Activated T-helper 17 cell treated with anti-CD3 and anti-CD28 coated beads, Interleukin-2, amount 50 U/mL, for 72 hours (primary cell): ENCODE measurements at regions not wholly inside any gene's neighbourhood (a gene's known extent, or its start where the extent isn't known, plus 50 kb on each side); places are given as distances from the start of the nearest gene placed in this dataset.

Source experiments
- ATAC-seq: fragments of 150-1000 bp; cut with Tn5 transposase; replicated peaks from 2 replicates; pipeline ENCODE4 v1.10.0; 2021; ENCODE audit warnings: mild to moderate bottlenecking, moderate library complexity
- H3K27ac Mint-ChIP-seq: one replicate; pipeline ENCODE4 v1.8.0; 2022; ENCODE audit warnings: mixed read lengths
- H3K27me3 Mint-ChIP-seq: one replicate; pipeline ENCODE4 v1.8.0; 2022; ENCODE audit warnings: mixed read lengths
- H3K36me3 Mint-ChIP-seq: one replicate; pipeline ENCODE4 v1.8.0; 2022; ENCODE audit warnings: low read depth, mild to moderate bottlenecking, mixed read lengths
- H3K4me1 Mint-ChIP-seq: one replicate; pipeline ENCODE4 v1.8.0; 2022; ENCODE audit warnings: mixed read lengths
- H3K4me3 Mint-ChIP-seq: one replicate; pipeline ENCODE4 v1.8.0; 2022; ENCODE audit warnings: mild to moderate bottlenecking, mixed read lengths
- H3K9me3 Mint-ChIP-seq: one replicate; pipeline ENCODE4 v1.8.0; 2022; ENCODE audit warnings: mixed read lengths

- Mint-ChIP-seq H3K4me3 (no peak overlapping the region), H3K36me3 (no peaks in the 10 kb centered on the region), H3K9me3 (peaks cover 4% of the 10 kb centered on the region), H3K27ac (no peak overlapping the region), H3K27me3 (peaks cover 9% of the 10 kb centered on the region), H3K4me1 (no peaks in the 10 kb centered on the region)
- no peak for ATAC-seq
Observed at GRCh38 chr22:49159711-49160110, 668.0 kb downstream of the BRD1 start.

- Mint-ChIP-seq H3K36me3 (no peaks in the 10 kb centered on the region), H3K4me3 (no peak overlapping the region), H3K9me3 (peaks cover 4% of the 10 kb centered on the region), H3K27ac (no peak overlapping the region), H3K27me3 (peaks cover 9% of the 10 kb centered on the region), H3K4me1 (no peaks in the 10 kb centered on the region)
- no peak for ATAC-seq
Observed at GRCh38 chr22:49158741-49159564, 668.7 kb downstream of the BRD1 start.

- Mint-ChIP-seq H3K9me3 (peaks cover 4% of the 10 kb centered on the region), H3K27me3 (peaks cover 9% of the 10 kb centered on the region), H3K27ac (no peak overlapping the region), H3K4me1 (no peaks in the 10 kb centered on the region), H3K36me3 (no peaks in the 10 kb centered on the region), H3K4me3 (no peak overlapping the region)
- ATAC-seq, result no peak
Observed at GRCh38 chr22:49157529-49158339, 669.9 kb downstream of the BRD1 start.

GRCh38 chr22:49156662-49157285, 670.9 kb downstream of the BRD1 start:
- Mint-ChIP-seq H3K4me3 (no peak overlapping the region), H3K27ac (no peak overlapping the region), H3K36me3 (no peaks in the 10 kb centered on the region), H3K9me3 (peaks cover 4% of the 10 kb centered on the region), H3K27me3 (peaks cover 5% of the 10 kb centered on the region), H3K4me1 (no peaks in the 10 kb centered on the region)
- ATAC-seq, result no peak

- no peak overlapping the region for H3K27ac Mint-ChIP-seq
- H3K36me3 Mint-ChIP-seq, result no peaks in the 10 kb centered on the region
- no peak for ATAC-seq
- H3K4me1 Mint-ChIP-seq, result no peaks in the 10 kb centered on the region
- H3K27me3 Mint-ChIP-seq, result peaks cover 3% of the 10 kb centered on the region
- H3K9me3 Mint-ChIP-seq, result peaks cover 4% of the 10 kb centered on the region
- H3K4me3 Mint-ChIP-seq, result no peak overlapping the region
Observed at GRCh38 chr22:49155770-49156580, 671.7 kb downstream of the BRD1 start.

- Mint-ChIP-seq H3K9me3 (peaks cover 4% of the 10 kb centered on the region), H3K4me1 (no peaks in the 10 kb centered on the region), H3K27me3 (no peaks in the 10 kb centered on the region), H3K36me3 (no peaks in the 10 kb centered on the region), H3K27ac (no peak overlapping the region), H3K4me3 (no peak overlapping the region)
- ATAC-seq, result no peak
Observed at GRCh38 chr22:49155039-49155769, 672.5 kb downstream of the BRD1 start.

- H3K36me3 Mint-ChIP-seq, result no peaks in the 10 kb centered on the region
- H3K27ac Mint-ChIP-seq, result no peak overlapping the region
- H3K4me3 Mint-ChIP-seq, result no peak overlapping the region
- H3K4me1 Mint-ChIP-seq, result no peaks in the 10 kb centered on the region
- ATAC-seq, result no peak
- no peaks in the 10 kb centered on the region for H3K27me3 Mint-ChIP-seq
- peaks cover 4% of the 10 kb centered on the region for H3K9me3 Mint-ChIP-seq
Observed at GRCh38 chr22:49154433-49154832, 673.2 kb downstream of the BRD1 start.

GRCh38 chr22:49153921-49154320, 673.8 kb downstream of the BRD1 start:
- H3K27ac Mint-ChIP-seq, result no peak overlapping the region
- peaks cover 4% of the 10 kb centered on the region for H3K27me3 Mint-ChIP-seq
- H3K9me3 Mint-ChIP-seq, result peaks cover 4% of the 10 kb centered on the region
- H3K4me3 Mint-ChIP-seq, result no peak overlapping the region
- ATAC-seq, result no peak
- H3K4me1 Mint-ChIP-seq, result no peaks in the 10 kb centered on the region
- no peaks in the 10 kb centered on the region for H3K36me3 Mint-ChIP-seq

- H3K9me3 Mint-ChIP-seq, result peaks cover 4% of the 10 kb centered on the region
- H3K27me3 Mint-ChIP-seq, result peaks cover 8% of the 10 kb centered on the region
- H3K27ac Mint-ChIP-seq, result no peak overlapping the region
- ATAC-seq, result no peak
- H3K36me3 Mint-ChIP-seq, result no peaks in the 10 kb centered on the region
- no peak overlapping the region for H3K4me3 Mint-ChIP-seq
- H3K4me1 Mint-ChIP-seq, result no peaks in the 10 kb centered on the region
Observed at GRCh38 chr22:49152939-49153770, 674.5 kb downstream of the BRD1 start.

GRCh38 chr22:49152127-49152938, 675.3 kb downstream of the BRD1 start:
- peaks cover 12% of the 10 kb centered on the region for H3K27me3 Mint-ChIP-seq
- no peaks in the 10 kb centered on the region for H3K36me3 Mint-ChIP-seq
- H3K9me3 Mint-ChIP-seq, result peaks cover 4% of the 10 kb centered on the region
- no peak overlapping the region for H3K27ac Mint-ChIP-seq
- H3K4me1 Mint-ChIP-seq, result no peaks in the 10 kb centered on the region
- ATAC-seq, result no peak
- H3K4me3 Mint-ChIP-seq, result no peak overlapping the region

GRCh38 chr22:49151256-49152126, 676.2 kb downstream of the BRD1 start:
- no peaks in the 10 kb centered on the region for H3K4me1 Mint-ChIP-seq
- peaks cover 4% of the 10 kb centered on the region for H3K9me3 Mint-ChIP-seq
- peaks cover 12% of the 10 kb centered on the region for H3K27me3 Mint-ChIP-seq
- no peak overlapping the region for H3K4me3 Mint-ChIP-seq
- no peak overlapping the region for H3K27ac Mint-ChIP-seq
- ATAC-seq, result no peak
- no peaks in the 10 kb centered on the region for H3K36me3 Mint-ChIP-seq

GRCh38 chr22:49150801-49151221, 676.9 kb downstream of the BRD1 start:
- H3K27ac Mint-ChIP-seq, result no peak overlapping the region

More at GRCh38 chr22:49150801-49151221, 676.9 kb downstream of the BRD1 start:
- peaks cover 1% of the 10 kb centered on the region for H3K9me3 Mint-ChIP-seq
- H3K4me1 Mint-ChIP-seq, result no peaks in the 10 kb centered on the region
- no peaks in the 10 kb centered on the region for H3K36me3 Mint-ChIP-seq
- no peak for ATAC-seq
- peaks cover 12% of the 10 kb centered on the region for H3K27me3 Mint-ChIP-seq
- H3K4me3 Mint-ChIP-seq, result no peak overlapping the region
